ENCODE measurements at regions not wholly inside any gene's neighbourhood (a gene's known extent, or its start where the extent isn't known, plus 50 kb on each side); places are given as distances from the start of the nearest gene placed in this dataset.

DNA sequence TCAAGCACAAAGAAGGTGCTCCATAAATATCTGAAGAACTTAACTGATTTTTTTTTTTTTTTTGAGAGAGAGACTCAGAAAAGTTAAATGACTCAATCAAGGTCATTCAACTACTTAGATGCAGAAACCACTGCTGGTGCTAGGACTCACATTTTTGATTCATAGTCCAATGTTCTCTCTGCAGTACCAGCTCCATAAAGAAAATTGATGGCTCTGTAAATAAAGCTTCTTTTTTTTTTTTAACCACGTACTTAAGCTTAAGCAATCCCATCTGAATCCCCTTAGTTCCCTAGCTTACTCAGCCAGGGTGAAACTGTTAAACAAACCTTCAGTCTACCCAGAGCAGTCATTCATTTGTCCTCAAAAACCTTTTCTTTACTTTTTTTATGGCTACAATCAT, 657.0 kb upstream of the WWC1 start:
- no peak for DNase-seq (ENCODE audit: low spot score)
- H3K4me3 ChIP-seq: no peak overlapping the region
- H3K27ac ChIP-seq: no peak overlapping the region
- TF ChIP-seq, protein P1, sequence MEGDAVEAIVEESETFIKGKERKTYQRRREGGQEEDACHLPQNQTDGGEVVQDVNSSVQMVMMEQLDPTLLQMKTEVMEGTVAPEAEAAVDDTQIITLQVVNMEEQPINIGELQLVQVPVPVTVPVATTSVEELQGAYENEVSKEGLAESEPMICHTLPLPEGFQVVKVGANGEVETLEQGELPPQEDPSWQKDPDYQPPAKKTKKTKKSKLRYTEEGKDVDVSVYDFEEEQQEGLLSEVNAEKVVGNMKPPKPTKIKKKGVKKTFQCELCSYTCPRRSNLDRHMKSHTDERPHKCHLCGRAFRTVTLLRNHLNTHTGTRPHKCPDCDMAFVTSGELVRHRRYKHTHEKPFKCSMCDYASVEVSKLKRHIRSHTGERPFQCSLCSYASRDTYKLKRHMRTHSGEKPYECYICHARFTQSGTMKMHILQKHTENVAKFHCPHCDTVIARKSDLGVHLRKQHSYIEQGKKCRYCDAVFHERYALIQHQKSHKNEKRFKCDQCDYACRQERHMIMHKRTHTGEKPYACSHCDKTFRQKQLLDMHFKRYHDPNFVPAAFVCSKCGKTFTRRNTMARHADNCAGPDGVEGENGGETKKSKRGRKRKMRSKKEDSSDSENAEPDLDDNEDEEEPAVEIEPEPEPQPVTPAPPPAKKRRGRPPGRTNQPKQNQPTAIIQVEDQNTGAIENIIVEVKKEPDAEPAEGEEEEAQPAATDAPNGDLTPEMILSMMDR (IDR thresholded peaks at IDR 0.05): no peak

DNA sequence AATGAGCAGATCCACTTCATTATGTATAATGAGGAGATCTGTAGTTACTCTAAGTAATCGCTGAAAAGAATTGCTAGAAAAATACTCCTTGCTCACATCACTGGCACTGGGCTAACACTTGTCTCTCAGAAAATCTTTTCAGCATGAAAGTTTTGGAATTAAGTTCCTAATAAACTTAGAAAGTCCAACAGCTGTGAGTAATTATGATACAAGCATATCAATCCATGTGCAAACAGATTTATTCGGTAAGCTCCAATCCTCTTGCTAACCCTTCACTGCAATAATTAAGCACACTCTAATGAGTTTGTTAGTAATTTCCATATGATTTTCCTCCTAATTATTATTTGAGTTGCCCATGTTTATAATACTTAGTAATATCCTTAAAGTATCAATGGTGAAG, 652.6 kb upstream of the WWC1 start:
- H3K4me3 ChIP-seq: no peak overlapping the region
- no peak for DNase-seq (ENCODE audit: low spot score)
- TF ChIP-seq, protein P1 (IDR thresholded peaks at IDR 0.05): no peak
- no peak overlapping the region for H3K27ac ChIP-seq

DNA sequence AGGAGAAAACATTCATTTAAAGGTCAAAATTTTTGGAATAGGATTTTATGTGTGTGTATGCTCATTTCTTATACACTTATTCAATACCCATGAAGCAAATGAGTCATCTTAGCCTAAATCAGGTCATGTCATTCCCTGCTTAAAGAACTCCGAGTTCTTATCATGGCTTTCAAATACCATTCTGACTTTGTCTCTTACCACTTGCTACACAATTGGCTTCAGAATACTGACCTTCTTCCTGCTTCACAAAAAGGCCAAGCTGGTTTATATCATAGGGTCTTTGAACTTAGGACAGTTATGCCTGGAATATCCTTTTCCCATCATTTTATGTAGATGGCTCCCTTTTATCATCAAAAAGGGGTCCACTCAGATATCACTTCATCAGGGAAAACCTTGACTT, 652.2 kb upstream of the WWC1 start:
- TF ChIP-seq, protein P1 (IDR thresholded peaks at IDR 0.05): no peak
- H3K4me3 ChIP-seq: no peak overlapping the region
- no peak for DNase-seq (ENCODE audit: low spot score)
- no peak overlapping the region for H3K27ac ChIP-seq

DNA sequence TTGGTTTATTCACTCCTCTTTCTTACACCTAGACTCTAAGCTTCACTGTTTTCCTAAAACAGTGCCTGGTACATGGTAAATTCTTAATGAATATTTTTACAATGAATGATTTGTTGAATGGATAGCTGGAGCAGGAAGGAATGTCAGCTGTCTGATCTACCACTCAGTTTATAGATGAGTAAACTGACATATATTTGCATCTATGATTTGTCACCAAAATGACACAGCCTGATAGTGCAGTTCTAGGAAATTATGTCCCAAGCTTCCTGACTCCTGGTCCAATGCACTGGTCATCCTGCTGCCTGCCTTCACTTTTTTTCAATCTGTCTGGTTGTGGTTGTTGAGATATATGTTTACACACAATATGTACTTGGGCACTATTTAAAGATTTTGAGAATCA, 651.7 kb upstream of the WWC1 start:
- no peak for DNase-seq (ENCODE audit: low spot score)
- Histone ChIP-seq H3K27ac (no peak overlapping the region), H3K4me3 (no peak overlapping the region)
- TF ChIP-seq, protein P1 (IDR thresholded peaks at IDR 0.05): no peak

DNA sequence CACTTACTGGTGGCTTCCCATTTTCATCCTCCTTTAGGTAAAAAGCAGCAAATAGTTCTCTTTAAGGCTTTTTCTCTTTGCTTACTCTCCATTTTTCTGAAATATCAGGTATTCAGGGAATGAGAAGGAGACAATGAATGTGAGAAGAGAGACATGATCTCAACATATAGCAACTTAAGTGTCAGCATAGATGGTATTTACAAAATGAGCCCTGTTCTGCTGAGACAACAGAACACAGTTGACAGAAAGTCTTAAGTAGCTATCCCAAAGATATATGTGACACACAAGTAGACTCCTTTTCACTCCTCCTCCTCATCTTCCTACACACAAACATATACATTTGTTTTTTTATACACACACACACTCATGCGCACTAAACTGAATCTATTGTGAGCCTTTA, 649.3 kb upstream of the WWC1 start:
- TF ChIP-seq, protein P1 (IDR thresholded peaks at IDR 0.05): no peak
- Histone ChIP-seq H3K27ac (no peak overlapping the region), H3K4me3 (no peak overlapping the region)
- DNase-seq (ENCODE audit: low spot score): no peak

DNA sequence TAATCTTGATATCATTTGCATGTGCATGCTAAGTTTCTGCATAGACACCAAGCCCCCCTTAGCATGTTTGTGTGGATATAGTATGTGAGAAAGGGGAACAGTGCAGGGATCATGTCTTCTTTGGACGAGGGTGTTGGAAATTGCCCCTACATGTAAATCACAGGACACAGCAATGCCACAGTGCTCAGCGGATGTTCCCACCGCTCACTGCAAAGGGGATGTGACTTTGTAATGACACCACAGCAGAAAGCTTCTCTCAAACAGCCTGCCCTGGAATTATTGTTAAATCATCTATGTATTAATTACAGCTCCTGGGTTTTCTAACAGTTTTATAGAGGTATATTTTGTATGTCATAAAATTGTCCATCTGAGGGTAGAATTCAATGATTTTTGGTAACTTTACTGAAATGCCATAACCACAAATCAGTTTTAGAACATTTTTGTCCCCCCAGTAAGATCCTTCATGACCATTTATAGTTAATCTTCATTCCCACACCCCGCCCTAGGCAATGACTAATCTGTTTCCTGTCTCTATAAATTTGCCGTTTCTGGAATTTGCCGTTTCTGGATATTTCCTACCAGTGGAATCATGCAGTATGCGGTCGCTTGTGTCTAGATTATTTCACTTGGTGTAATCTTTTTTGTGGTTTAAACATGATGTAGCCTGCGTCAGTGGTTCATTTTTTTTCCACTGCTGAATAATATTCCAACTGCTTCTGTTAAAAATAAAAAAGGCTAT, 648.5 kb upstream of the WWC1 start:
- TF ChIP-seq, protein P1 (IDR thresholded peaks at IDR 0.05): no peak
- DNase-seq (ENCODE audit: low spot score): no peak
- H3K4me3 ChIP-seq: no peak overlapping the region
- no peak overlapping the region for H3K27ac ChIP-seq

DNA sequence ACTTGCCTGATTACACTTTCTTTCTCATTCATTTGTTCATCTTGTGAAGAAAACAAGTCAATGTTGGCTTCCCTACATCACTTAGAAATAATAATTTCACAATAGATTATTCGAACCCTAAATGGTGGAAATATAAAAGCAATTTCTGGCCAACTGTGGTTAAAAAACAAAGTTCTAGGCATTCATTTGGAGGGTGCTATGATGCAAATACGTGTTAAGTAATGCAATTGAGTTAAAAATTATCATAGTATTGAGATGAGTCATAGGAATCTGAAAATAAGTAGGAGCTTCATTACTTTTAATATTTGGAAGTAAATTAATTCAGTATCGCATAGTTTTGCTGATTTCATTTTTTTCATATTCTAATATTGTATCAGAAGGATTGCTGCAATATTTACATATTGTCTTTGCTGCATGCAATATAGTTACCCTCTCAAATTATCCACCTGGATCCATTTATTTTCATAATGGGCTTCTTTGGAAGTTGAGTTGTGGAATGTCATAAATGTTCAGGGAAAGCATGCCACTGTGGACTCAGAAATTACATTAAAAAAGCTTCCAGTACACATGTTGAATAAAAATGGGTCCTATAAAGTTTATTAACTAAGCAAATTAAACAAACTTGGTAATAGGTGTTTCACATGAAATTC, 647.7 kb upstream of the WWC1 start:
- Histone ChIP-seq H3K27ac (no peak overlapping the region), H3K4me3 (no peak overlapping the region)
- TF ChIP-seq, protein P1 (IDR thresholded peaks at IDR 0.05): no peak
- no peak for DNase-seq (ENCODE audit: low spot score)
